ENCODE measurements at regions not wholly inside any gene's neighbourhood (a gene's known extent, or its start where the extent isn't known, plus 50 kb on each side); places are given as distances from the start of the nearest gene placed in this dataset.

- Histone ChIP-seq H3K9me1 (replicated peaks; ENCODE audit: control insufficient read depth, extremely low read depth, insufficient read depth, low read length) (no peaks in the 10 kb centered on the region), H3K36me3 (ENCODE audit: control insufficient read depth in 2 of 2, extremely low read depth in 1 of 2, insufficient read depth in 2 of 2, low read length in 2 of 2) (no peaks in the 10 kb centered on the region), H3K9ac (replicated peaks; ENCODE audit: extremely low read depth, insufficient read depth, low read length) (no peak overlapping the region), H3K79me2 (ENCODE audit: control insufficient read depth, insufficient read depth, low read length) (no peaks in the 10 kb centered on the region), H4K20me1 (replicated peaks; ENCODE audit: control insufficient read depth, extremely low read depth, insufficient read depth, low read length) (no peaks in the 10 kb centered on the region), H3K27ac (ENCODE audit: insufficient read depth, low read depth, low read length) (no peak overlapping the region), H2AFZ (ENCODE audit: low read depth, low read length) (no peak overlapping the region), H3K9me3 (replicated peaks; ENCODE audit: control insufficient read depth, insufficient read depth, low read length) (no peaks in the 10 kb centered on the region), H3K27me3 (ENCODE audit: control insufficient read depth in 2 of 2, insufficient read depth in 2 of 2, low read length in 2 of 2) (no peaks in the 10 kb centered on the region), H3K4me2 (ENCODE audit: insufficient read depth, low read length) (no peak overlapping the region), H3K4me3 (replicated peaks in 1 of 3; ENCODE audit: insufficient read depth in 1 of 3, low read depth in 1 of 3, low read length in 3 of 3) (no peak overlapping the region), H3K4me1 (ENCODE audit: control insufficient read depth, extremely low read depth, insufficient read depth, low read length) (no peaks in the 10 kb centered on the region)
- ChIA-PET POLR2A (no interaction called here), CTCF (no interaction called here)
- intact Hi-C loops (cut with micrococcal nuclease) (no loop called here), dilution Hi-C loops (cut with MboI; ENCODE audit: extremely low pct_ligation_motif_present, low sequenced_read_pairs) (no loop called here)
- BruUV-seq (replicated peaks): no TSS peak
- DNase-seq (ENCODE audit: low read depth, low spot score) (no peak), FAIRE-seq (no peak)
- TF ChIP-seq MAX (IDR thresholded peaks at IDR 0.05; ENCODE audit: insufficient read depth, insufficient read length): no peak
- no peak for TF ChIP-seq GATA2 (IDR thresholded peaks at IDR 0.05; ENCODE audit: insufficient read depth, insufficient read length, low read depth, low read length)
- no peak for TF ChIP-seq JUN (IDR thresholded peaks at IDR 0.05; ENCODE audit: borderline replicate concordance, insufficient read depth, insufficient read length, low read depth)
- no peak for TF ChIP-seq POLR2A (IDR thresholded peaks at IDR 0.05; ENCODE audit: low read depth, low read length)
- TF ChIP-seq EZH2 (IDR thresholded peaks at IDR 0.05; ENCODE audit: borderline replicate concordance, low read depth, low read length, severe bottlenecking): no peak
- TF ChIP-seq MYC (IDR thresholded peaks at IDR 0.05; ENCODE audit: low read depth, low read length): no peak
- no peak for TF ChIP-seq CTCF (IDR thresholded peaks at IDR 0.05; ENCODE audit: extremely low read depth in 1 of 2, insufficient read depth in 1 of 2, low read depth in 1 of 2, low read length in 2 of 2)
- no peak for TF ChIP-seq FOS (IDR thresholded peaks at IDR 0.05; ENCODE audit: borderline replicate concordance, insufficient read depth, low read length)
- no peak for TF ChIP-seq POLR2AphosphoS5 (IDR thresholded peaks at IDR 0.05; ENCODE audit: insufficient read depth, low read depth, low read length)
These were observed 422.6 kb upstream of the NEGR1 start for GRCh38 chr1:72704841-72705477.

Measured in endothelial cell of umbilical vein (primary cell).